IgD-negative memory B cell (primary cell): ENCODE measurements at regions not wholly inside any gene's neighbourhood (a gene's known extent, or its start where the extent isn't known, plus 50 kb on each side); places are given as distances from the start of the nearest gene placed in this dataset.
"Not testable (repeated sequence)": the region's sequence is repeated elsewhere in the genome, so short reads cannot be mapped to it uniquely, and the experiment has no call there.

ENCODE experiments used
- H3K27ac Mint-ChIP-seq, 3 donors: one replicate each; pipeline ENCODE4 v1.8.0; 2020 to 2022; ENCODE audit warnings: mild to moderate bottlenecking in 3 of 3, mixed read lengths in 3 of 3, moderate library complexity in 1 of 3
- H3K27me3 Mint-ChIP-seq: one replicate; pipeline ENCODE4 v1.8.0; 2021; ENCODE audit warnings: mixed read lengths
- H3K36me3 Mint-ChIP-seq: one replicate; pipeline ENCODE4 v1.8.0; 2020; ENCODE audit warnings: mild to moderate bottlenecking, mixed read lengths
- H3K4me1 Mint-ChIP-seq, 3 donors: one replicate each; pipeline ENCODE4 v1.8.0; 2020 to 2022; ENCODE audit warnings: mixed read lengths in 3 of 3, mild to moderate bottlenecking in 1 of 3
- H3K4me3 Mint-ChIP-seq, 4 donors: one replicate each; pipeline ENCODE4 v1.8.0; 2020 to 2022; ENCODE audit warnings: mild to moderate bottlenecking in 4 of 4, mixed read lengths in 4 of 4, moderate library complexity in 3 of 4
- H3K9me3 Mint-ChIP-seq, 3 donors: one replicate each; pipeline ENCODE4 v1.8.0; 2020 to 2021; ENCODE audit warnings: mixed read lengths in 3 of 3, mild to moderate bottlenecking in 1 of 3

DNA sequence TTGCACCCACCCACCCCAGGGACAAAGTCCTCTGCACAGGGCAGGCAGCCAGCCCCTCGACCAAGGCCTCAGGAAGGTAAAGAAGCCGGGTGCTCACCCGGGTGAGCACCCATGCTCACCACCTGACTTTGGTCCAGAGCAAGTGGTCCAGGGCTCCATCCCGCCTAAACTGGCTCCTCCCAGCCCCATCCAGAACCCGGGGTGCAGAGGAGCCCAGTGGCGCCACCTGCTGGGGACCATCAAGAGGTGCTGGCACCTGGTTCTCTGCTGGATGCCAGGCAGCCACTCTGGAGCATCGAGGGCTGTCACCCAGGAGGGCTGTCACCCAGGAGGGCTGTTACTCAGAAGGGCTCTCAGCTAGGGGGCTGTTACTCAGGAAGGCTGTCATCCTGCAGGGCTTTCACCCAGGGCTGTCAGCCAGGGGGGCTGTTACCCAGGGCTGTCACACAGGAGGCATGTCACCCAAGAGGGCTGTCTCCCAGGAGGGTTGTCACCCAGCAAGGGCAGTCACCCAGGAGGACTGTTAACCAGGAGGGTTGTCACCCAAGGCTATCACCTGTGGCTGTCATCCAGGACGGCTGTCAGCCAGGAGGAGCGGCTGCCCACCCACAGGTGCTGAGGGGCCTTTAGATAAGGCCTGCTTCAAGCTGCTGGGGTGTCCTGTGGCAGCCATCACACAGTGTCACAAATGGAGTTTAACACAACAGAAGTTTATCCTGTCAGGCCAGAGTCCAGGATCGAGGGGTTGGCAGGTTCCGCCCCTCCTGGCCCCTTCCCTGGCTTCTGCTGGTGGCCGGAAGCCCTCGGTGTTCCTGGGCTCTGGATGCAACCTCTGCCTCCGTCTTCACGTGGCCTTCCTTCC, 98.5 kb downstream of the TNFRSF13B start:
- H3K9me3 Mint-ChIP-seq = no peaks in the 10 kb centered on the region
- H3K4me3 Mint-ChIP-seq = no peak overlapping the region
- peaks cover 3% of the 10 kb centered on the region for H3K36me3 Mint-ChIP-seq
- H3K4me1 Mint-ChIP-seq = peaks cover 0 to 2% (median 0%) of the 10 kb centered on the region in 3 donors
- H3K27ac Mint-ChIP-seq = no peak overlapping the region
- peaks cover 9% of the 10 kb centered on the region for H3K27me3 Mint-ChIP-seq

DNA sequence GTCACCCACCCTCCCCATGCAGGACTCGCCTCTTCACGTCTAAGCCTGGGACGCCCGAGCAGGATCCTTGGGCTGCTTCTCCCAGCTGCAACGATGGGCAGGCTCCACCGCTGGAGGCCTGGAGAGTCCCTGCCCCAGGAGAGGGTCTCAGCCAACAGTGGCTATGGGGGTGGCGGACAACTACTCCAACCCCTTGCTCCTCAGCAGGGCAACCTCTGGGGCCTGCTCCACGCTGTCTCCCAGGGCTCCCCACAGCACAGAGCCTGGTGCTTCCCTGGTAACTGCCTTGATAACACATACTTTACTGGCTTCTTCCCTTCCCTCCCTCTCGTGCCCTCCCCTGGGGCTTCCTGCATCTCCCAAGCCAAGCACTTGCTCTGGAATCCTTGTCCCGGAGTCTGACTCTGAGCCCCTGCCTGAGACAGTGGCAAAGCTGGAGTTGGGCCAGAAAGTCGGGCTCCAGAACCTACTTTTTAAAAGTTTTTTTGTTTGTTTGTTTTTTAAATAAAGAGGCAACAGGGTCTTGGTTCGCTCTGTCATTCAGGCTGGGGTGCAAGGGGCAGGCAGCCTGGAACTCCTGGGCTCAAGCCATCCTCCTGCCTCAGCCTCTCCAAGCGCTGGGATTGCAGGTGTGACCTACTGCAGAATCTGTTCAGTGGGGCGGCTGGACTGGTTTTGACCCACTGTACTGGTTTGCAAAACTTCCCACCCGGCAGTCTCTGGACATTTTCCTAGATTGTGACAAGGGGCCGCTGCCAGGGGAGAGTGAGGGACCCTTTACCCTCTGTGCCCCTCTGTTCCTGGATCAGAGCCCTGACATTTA, 99.4 kb downstream of the TNFRSF13B start:
- Mint-ChIP-seq H3K4me1 (peaks cover 0 to 2% (median 0%) of the 10 kb centered on the region in 3 donors), H3K36me3 (peaks cover 3% of the 10 kb centered on the region), H3K27ac (no peak overlapping the region), H3K9me3 (no peaks in the 10 kb centered on the region), H3K27me3 (peaks cover 5% of the 10 kb centered on the region), H3K4me3 (no peak overlapping the region)

DNA sequence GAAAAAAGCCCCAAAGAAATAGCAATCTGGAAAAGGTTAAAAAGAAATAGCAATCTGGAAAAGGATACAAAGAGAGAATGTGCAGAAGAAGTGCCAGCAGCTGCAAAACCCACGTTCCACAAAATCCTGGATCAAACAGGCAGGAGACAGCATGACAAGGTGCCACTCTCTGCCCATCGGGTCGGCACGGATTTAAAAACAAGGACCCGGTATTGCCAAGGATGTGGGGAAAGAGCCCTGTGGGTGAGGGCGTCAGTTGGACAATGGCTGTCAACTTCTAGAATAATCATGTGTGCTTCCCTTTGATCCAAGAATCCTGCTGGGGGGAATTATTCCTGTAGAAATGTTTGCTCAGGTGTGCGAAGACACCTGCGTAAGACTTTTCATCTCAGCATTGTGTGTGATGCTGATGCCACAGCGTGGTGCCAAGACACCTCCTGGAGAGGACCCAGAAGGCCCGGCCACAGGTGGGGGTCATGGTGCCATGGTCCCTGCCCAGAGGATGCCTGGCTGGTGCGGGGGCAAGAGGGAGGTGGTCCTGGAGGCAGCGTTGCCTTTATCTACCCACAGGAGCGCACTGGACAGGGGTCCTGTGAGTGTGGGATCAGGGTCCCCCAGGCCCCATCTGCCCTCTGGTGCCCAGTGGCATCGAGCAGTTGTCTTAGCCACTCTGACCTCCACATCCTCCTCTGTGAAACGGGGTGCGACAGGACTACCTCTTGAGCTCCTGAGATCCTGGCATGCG, 100.3 kb downstream of the TNFRSF13B start:
- H3K4me1 Mint-ChIP-seq, H3K4me3 Mint-ChIP-seq, H3K9me3 Mint-ChIP-seq, H3K27ac Mint-ChIP-seq, H3K27me3 Mint-ChIP-seq, H3K36me3 Mint-ChIP-seq: not testable (repeated sequence)

DNA sequence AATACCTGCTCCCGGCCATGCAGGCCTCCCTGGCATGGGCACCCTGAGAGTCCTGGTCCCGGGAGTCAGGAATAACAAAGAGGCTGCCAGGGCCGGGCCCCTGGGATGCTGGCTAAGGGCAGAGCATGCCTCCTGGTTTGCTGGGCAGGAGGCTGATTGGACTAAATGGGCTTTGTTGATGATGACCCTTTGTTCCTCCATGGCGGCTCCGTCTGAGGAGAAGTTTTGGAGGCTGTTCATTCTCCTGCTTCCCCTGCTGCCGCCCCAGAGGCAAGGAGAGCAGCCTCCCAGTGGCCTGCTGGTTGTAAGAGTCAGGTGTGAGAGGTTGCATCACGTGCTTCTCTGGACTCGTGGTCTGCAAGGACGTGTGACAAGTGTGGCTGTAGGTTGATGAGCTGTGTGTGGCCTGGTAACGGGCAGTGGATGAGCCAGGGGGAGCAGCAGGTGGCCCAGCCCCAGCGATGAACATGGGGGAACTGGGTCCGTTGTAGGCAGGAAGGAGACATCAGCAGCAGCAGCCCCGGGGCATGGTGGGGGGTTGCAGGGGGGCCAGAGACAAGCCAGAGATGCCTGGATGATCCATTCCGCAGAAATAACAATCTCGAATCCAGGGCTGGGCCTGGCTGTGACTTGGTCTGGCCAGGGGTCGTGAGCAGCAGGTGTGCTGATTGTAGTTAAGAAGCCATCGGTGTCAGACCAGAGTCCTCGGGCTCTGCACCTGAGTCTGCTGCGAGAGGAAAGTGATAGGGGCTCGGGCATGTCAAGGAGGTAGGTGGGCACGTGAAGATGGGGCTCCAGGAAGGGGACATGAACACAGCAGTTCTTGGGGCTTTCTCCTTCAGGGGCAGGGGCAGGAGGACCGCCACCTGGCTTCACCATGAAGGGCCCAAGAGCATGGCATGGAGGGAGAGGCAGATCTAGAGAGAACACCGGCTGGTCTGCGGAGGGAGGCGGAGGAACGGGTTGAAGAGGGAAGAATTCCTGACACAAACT, 101.4 kb downstream of the TNFRSF13B start:
- Mint-ChIP-seq H3K4me3 (no peak overlapping the region), H3K27ac (no peak overlapping the region), H3K36me3 (no peaks in the 10 kb centered on the region), H3K9me3 (no peaks in the 10 kb centered on the region), H3K27me3 (peaks cover 2% of the 10 kb centered on the region), H3K4me1 (peaks cover 0 to 2% (median 0%) of the 10 kb centered on the region in 3 donors)

DNA sequence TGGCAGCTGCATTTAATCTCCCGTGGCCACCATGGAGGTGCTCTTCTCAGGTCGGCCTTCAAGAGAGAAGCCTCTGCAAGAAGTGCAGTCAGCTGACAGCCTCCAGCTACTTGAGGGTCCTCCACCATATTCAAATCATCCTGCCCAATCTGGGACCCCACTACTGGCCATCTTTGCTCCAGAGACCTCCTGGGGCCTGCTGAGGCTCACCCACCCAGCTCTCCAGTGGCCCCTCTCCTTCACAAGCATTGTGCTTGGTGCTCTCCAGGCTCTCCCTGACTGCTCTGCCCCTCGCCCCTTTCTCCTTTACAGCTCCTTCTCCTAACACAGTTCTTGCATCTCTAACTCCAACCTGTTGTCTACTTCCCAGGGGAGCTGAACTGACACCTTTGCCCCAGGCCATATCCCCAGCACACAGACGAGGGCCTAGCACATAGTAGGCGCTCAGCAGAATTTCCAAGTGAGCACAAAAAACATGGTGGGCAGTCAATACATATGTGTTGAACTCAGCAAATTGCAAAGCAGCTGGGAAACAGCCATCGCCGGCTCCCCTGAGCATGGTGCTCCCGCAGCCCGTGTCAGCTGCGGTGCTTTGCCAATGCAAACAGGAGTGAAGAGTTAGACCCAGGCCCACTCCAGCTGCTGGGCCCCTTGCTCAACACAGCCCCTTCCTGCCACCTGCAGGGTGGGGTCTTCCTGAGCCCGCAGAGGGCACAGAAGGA, 102.2 kb downstream of the TNFRSF13B start:
- not testable (repeated sequence) for H3K4me3 Mint-ChIP-seq, H3K4me1 Mint-ChIP-seq, H3K27me3 Mint-ChIP-seq, H3K36me3 Mint-ChIP-seq, H3K27ac Mint-ChIP-seq, H3K9me3 Mint-ChIP-seq

DNA sequence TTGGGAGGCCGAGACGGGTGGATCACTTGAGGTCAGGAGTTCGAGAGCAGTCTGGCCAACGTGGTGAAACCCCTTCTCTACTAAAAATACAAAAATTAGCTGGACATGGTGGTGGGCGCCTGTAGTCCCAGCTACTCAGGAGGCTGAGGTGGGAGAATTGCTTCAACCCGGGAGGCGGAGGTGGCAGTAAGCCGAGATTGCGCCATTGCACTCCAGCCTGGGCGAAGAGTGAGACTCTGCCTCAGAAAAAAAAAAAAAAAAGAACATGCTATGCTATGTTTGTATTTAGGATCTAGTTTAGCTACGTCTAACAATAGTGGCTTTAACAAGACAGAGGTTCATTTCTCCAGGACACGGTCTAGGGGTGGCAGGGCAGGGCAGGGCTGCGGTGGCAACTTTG, 103.3 kb downstream of the TNFRSF13B start:
- H3K4me3 Mint-ChIP-seq, H3K4me1 Mint-ChIP-seq, H3K27ac Mint-ChIP-seq, H3K27me3 Mint-ChIP-seq, H3K9me3 Mint-ChIP-seq, H3K36me3 Mint-ChIP-seq: not testable (repeated sequence)

DNA sequence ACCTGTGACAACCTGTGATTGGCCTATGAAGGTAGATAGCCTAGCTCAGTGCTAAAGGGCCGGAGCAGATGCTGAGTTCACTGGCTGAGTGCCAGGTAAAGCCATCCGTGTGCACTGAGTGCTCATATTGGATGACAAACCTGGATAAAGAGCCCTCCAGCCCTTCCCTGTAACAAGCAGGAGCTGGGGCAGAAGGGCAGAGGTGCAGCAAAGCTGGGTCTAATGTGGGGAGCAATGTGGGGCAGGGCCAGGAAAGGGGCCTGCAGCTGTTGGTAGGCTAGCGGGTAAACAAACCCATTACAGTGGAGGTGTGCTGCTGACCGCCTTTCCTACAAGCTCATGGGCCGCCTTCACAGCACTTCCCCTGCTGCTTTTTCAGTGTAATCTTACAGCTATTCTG, 104.4 kb downstream of the TNFRSF13B start:
- H3K4me3 Mint-ChIP-seq, H3K27ac Mint-ChIP-seq, H3K4me1 Mint-ChIP-seq, H3K36me3 Mint-ChIP-seq, H3K27me3 Mint-ChIP-seq, H3K9me3 Mint-ChIP-seq: not testable (repeated sequence)

DNA sequence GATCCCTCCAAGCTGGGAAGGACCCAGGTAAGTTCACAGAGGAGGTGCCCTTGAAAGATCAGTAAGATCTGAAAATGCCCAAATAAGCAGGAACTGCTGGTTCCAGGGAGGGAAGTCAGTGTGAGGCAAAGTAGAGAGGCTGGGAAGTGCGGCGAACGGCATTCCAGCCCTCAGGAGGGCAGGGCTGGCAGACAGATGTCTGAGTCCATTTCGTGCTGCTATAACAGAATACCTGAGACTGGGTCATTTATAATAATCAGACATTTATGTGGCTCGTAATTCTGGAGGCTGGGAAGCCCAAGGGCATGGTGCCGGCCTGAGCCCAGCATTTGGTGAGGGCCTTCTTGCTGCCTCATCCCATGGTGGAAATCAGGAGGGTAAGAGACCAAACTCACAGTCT, 105.1 kb downstream of the TNFRSF13B start:
- not testable (repeated sequence) for H3K9me3 Mint-ChIP-seq, H3K4me3 Mint-ChIP-seq, H3K27me3 Mint-ChIP-seq, H3K36me3 Mint-ChIP-seq, H3K4me1 Mint-ChIP-seq, H3K27ac Mint-ChIP-seq

DNA sequence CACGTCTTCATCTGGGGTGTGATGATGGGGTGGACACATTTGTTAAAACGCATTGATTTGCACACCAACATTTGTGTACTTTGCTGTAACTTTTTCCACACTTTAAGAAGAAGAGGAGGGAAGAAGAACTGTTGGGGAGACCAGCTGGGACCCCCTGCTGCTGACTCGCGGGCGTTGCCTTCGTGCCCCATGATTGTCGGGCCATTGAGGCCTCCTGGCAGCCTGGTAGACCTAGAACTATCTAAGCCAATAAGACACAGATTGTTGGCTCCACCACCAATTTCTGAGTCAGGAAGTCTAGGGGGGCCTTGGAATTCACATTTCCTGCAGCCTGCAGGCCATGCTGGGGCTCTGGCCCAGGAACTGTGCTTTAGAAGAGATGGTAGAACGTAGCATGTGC, 105.5 kb downstream of the TNFRSF13B start:
- Mint-ChIP-seq H3K4me3 (no peak overlapping the region), H3K9me3 (no peaks in the 10 kb centered on the region)

DNA sequence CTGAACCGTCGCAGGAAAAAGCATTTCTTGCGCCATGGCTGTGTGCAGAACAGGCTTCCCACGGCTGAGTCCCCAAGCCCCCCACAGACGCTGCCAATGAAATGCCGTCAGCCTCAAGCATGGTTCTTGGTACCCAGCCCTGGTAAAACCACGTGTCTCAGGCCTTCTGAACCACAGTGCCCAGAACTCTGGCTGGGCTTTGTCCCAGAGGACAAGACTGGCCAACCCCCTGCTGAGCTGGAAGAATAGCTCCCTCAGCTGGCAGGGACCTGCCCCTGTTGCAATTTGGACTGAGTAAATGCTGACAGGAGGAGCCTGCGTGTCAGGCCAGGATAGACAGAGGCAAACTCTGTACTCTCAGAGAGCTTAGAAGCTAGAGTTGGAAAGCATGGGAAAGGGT, 106.2 kb downstream of the TNFRSF13B start:
- H3K4me3 Mint-ChIP-seq, H3K9me3 Mint-ChIP-seq, H3K36me3 Mint-ChIP-seq, H3K27me3 Mint-ChIP-seq, H3K27ac Mint-ChIP-seq, H3K4me1 Mint-ChIP-seq: not testable (repeated sequence)

More for the DNA sequence above, 105.5 kb downstream of the TNFRSF13B start:
- Mint-ChIP-seq H3K4me1 (peaks cover 0 to 2% (median 0%) of the 10 kb centered on the region in 3 donors), H3K36me3 (no peaks in the 10 kb centered on the region), H3K27ac (no peak overlapping the region), H3K27me3 (peaks cover 2% of the 10 kb centered on the region)

DNA sequence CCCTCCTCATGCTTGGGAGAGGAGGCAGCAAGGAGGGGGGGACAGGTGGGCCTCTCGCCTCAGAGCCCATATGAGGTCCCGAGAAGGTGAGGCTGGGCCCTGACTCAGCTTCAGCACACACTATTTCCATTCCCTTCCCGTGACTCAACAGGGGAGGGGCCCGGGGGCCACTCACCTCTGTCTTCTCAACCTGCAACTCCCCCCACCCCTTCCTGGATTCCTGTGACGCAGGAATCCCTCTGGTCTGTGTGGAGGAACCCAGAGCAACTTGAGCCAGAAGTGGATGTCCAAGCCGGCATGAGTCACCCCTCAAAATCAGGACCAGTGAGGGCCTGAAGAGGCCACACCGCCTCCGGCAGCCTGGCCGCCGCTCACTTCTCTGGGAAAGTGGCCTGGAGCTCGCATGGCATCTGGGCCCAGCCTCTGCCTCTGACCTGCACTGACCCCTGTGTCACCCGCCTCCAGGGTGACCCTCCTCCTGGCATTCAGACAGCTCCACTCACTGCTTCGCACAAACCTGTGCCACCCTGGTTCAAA, 106.8 kb downstream of the TNFRSF13B start:
- H3K27me3 Mint-ChIP-seq, H3K36me3 Mint-ChIP-seq, H3K4me3 Mint-ChIP-seq, H3K9me3 Mint-ChIP-seq, H3K27ac Mint-ChIP-seq, H3K4me1 Mint-ChIP-seq: not testable (repeated sequence)

DNA sequence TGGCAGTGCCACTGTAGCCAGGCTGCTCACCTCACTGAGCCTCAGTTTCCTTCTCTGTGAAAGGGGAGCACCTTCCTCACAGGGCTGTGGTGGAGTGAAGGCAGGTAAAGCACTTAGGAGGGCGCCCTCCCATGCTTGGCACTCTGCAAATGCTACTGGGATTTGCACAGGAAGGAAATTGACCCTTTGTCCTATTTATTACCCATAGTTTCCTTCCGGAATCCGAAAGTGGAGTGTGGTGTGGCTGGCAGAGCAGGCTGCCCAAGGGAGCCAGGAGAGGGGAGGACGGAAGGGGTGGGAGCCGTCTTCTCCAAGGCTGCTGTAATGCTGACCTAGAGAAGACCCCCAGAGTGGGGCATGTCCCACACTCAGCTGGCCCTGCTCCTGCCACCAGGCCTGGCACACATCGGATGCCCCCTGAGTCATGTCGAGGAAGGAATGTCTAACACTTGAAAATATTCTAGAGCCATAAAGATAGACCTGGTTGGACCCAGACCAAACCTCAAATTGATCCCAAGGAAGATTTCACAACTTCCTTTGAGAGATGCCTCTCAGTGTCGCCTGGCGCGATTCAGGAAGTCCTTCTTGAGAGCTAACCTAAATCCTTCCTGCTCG, 107.3 kb downstream of the TNFRSF13B start:
- not testable (repeated sequence) for H3K4me3 Mint-ChIP-seq, H3K9me3 Mint-ChIP-seq, H3K36me3 Mint-ChIP-seq, H3K4me1 Mint-ChIP-seq, H3K27me3 Mint-ChIP-seq, H3K27ac Mint-ChIP-seq

DNA sequence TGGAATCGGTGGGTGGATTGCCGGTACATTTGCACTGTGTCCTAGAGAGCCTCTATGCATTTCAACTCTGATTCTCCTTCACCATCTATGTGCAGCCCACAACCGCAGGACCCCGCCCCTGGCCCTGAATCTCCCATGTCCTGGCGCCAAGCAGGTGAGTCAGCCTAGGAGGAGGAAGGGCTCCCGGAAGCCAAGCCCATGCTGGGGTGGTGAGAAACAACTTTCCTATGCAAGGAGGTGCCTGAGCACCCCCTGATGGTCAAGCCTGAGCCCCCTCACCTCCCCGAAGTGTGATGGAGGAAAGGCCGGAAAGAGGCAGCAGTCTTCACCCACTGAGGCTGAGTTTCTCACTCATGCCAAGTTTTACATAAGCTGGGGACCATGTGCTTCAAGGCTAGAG, 110.8 kb downstream of the TNFRSF13B start:
- not testable (repeated sequence) for H3K27me3 Mint-ChIP-seq, H3K36me3 Mint-ChIP-seq, H3K27ac Mint-ChIP-seq, H3K4me1 Mint-ChIP-seq, H3K9me3 Mint-ChIP-seq, H3K4me3 Mint-ChIP-seq
